WTC11 (cell line): ENCODE measurements at regions not wholly inside any gene's neighbourhood (a gene's known extent, or its start where the extent isn't known, plus 50 kb on each side); places are given as distances from the start of the nearest gene placed in this dataset.

ENCODE experiments used
- ATAC-seq: fragments of 200-7000 bp; cut with Tn5 transposase; 2 replicates; pipeline ENCODE4 v1.10.0; 2021; ENCODE audit warnings: mild to moderate bottlenecking, moderate library complexity
- CTCF ChIA-PET: fragments of 300-600 bp; sonication (Branson Sonifier 250); formaldehyde crosslinking; loops from one replicate; lab custom pipeline; 2021; ENCODE audit warnings: antibody characterized with exemption; lab: Charles Lee
- POLR2A ChIA-PET: fragments of 350-600 bp; sonication (Branson Sonifier 250); formaldehyde crosslinking; loops from one replicate; lab custom pipeline; 2021; ENCODE audit warnings: antibody characterized with exemption; lab: Charles Lee
- DNase-seq: peaks from one replicate; pipeline ENCODE4 v3.0.0; 2021; ENCODE audit warnings: low spot score
- H3K27ac Mint-ChIP-seq: 2 replicates; pipeline ENCODE4 v1.8.0; 2021; ENCODE audit warnings: mixed read lengths
- H3K27me3 Mint-ChIP-seq: 2 replicates; pipeline ENCODE4 v1.8.0; 2021; ENCODE audit warnings: low read depth, mild to moderate bottlenecking, moderate library complexity, mixed read lengths
- H3K36me3 Mint-ChIP-seq: 2 replicates; pipeline ENCODE4 v1.8.0; 2021; ENCODE audit warnings: mixed read lengths
- H3K4me1 Mint-ChIP-seq: 2 replicates; pipeline ENCODE4 v1.8.0; 2022; ENCODE audit warnings: mixed read lengths
- H3K4me3 Mint-ChIP-seq: 2 replicates; pipeline ENCODE4 v1.8.0; 2021; ENCODE audit warnings: mild to moderate bottlenecking, moderate library complexity, mixed read lengths
- H3K9me3 Mint-ChIP-seq: 2 replicates; pipeline ENCODE4 v1.8.0; 2021; ENCODE audit warnings: mixed read lengths
- E2F5 ChIP-seq: sonication (generic); formaldehyde crosslinking; IDR thresholded peaks from 2 replicates; pipeline ENCODE4 v1.8.1; 2022; ENCODE audit warnings: mild to moderate bottlenecking, moderate library complexity, missing genetic modification reagents
- ETV6 ChIP-seq: sonication (generic); formaldehyde crosslinking; IDR thresholded peaks from 2 replicates; pipeline ENCODE4 v1.8.1; 2022; ENCODE audit warnings: mild to moderate bottlenecking, missing genetic modification reagents
- FOXP4 ChIP-seq: sonication (generic); formaldehyde crosslinking; IDR thresholded peaks from 2 replicates; pipeline ENCODE4 v1.8.0; 2022; ENCODE audit warnings: mild to moderate bottlenecking, missing genetic modification reagents
- MLX ChIP-seq: sonication (generic); formaldehyde crosslinking; IDR thresholded peaks from 2 replicates; pipeline ENCODE4 v1.8.1; 2023; ENCODE audit warnings: mild to moderate bottlenecking, missing genetic modification reagents, moderate library complexity
- MXD4 ChIP-seq: fragments of 250-450 bp; sonication (Bioruptor Pico); IDR thresholded peaks from 2 replicates; pipeline ENCODE4 v1.8.0; 2021; ENCODE audit warnings: mild to moderate bottlenecking, moderate library complexity, borderline replicate concordance
- PRRX2 ChIP-seq: fragments of 250-450 bp; sonication (Bioruptor Pico); IDR thresholded peaks from 2 replicates; pipeline ENCODE4 v1.8.0; 2021; ENCODE audit warnings: mild to moderate bottlenecking
- SOX15 ChIP-seq: fragments of 250-450 bp; sonication (Bioruptor Pico); IDR thresholded peaks from 2 replicates; pipeline ENCODE4 v1.9.0; 2021; ENCODE audit warnings: mild to moderate bottlenecking
- TEAD1 ChIP-seq: sonication (generic); formaldehyde crosslinking; IDR thresholded peaks from 2 replicates; pipeline ENCODE4 v1.8.0; 2022; ENCODE audit warnings: mild to moderate bottlenecking, missing genetic modification reagents
- TEAD4 ChIP-seq: sonication (generic); formaldehyde crosslinking; IDR thresholded peaks from 2 replicates; pipeline ENCODE4 v1.8.0; 2022; ENCODE audit warnings: mild to moderate bottlenecking, missing genetic modification reagents
- ZNF232 ChIP-seq: sonication (generic); formaldehyde crosslinking; IDR thresholded peaks from 2 replicates; pipeline ENCODE4 v1.8.0; 2022; ENCODE audit warnings: mild to moderate bottlenecking, missing genetic modification reagents
- ZNF281 ChIP-seq: sonication (generic); formaldehyde crosslinking; IDR thresholded peaks from 2 replicates; pipeline ENCODE4 v1.8.0; 2023; ENCODE audit warnings: mild to moderate bottlenecking, missing genetic modification reagents
- ZNF317 ChIP-seq: sonication (generic); formaldehyde crosslinking; IDR thresholded peaks from 2 replicates; pipeline ENCODE4 v1.8.1; 2023; ENCODE audit warnings: low read depth, mild to moderate bottlenecking, moderate library complexity, missing genetic modification reagents, borderline replicate concordance
- ZNF423 ChIP-seq: fragments of 250-450 bp; sonication (Bioruptor Pico); IDR thresholded peaks from 2 replicates; pipeline ENCODE4 v2.1.2; 2022; ENCODE audit warnings: mild to moderate bottlenecking, moderate library complexity
- TF ChIP-seq, protein P1 (sequence below): sonication (generic); formaldehyde crosslinking; IDR thresholded peaks from 2 replicates; pipeline ENCODE4 v1.8.1; 2023; ENCODE audit warnings: mild to moderate bottlenecking, moderate library complexity, missing genetic modification reagents
- TF ChIP-seq, protein P2 (sequence below): fragments of 200-600 bp; IDR thresholded peaks from 2 replicates; pipeline ENCODE4 v1.8.0; 2022; ENCODE audit warnings: antibody characterized with exemption
- TF ChIP-seq, protein P3 (sequence below): sonication (generic); formaldehyde crosslinking; conservative IDR thresholded peaks from 2 replicates; pipeline ENCODE4 v1.8.1; 2023; ENCODE audit warnings: mild to moderate bottlenecking, low read depth, missing genetic modification reagents, moderate library complexity
- TF ChIP-seq, protein P4 (sequence below): sonication (generic); formaldehyde crosslinking; conservative IDR thresholded peaks from 2 replicates; pipeline ENCODE4 v1.8.1; 2022; ENCODE audit warnings: mild to moderate bottlenecking, missing genetic modification reagents

GRCh38 chr6:169048865-169049205 lies 204.8 kb downstream of the THBS2 start (continued):
- TF ChIP-seq, protein P1, sequence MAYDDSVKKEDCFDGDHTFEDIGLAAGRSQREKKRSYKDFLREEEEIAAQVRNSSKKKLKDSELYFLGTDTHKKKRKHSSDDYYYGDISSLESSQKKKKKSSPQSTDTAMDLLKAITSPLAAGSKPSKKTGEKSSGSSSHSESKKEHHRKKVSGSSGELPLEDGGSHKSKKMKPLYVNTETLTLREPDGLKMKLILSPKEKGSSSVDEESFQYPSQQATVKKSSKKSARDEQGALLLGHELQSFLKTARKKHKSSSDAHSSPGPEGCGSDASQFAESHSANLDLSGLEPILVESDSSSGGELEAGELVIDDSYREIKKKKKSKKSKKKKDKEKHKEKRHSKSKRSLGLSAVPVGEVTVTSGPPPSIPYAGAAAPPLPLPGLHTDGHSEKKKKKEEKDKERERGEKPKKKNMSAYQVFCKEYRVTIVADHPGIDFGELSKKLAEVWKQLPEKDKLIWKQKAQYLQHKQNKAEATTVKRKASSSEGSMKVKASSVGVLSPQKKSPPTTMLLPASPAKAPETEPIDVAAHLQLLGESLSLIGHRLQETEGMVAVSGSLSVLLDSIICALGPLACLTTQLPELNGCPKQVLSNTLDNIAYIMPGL (CRISPR knock-in tag), result no peak

- H3K36me3 Mint-ChIP-seq, result no peaks in the 10 kb centered on the region
- no peak overlapping the region for H3K4me3 Mint-ChIP-seq
- CTCF ChIA-PET, result interaction anchor here (0.6 kb wide), 1 partner anchor 165 kb away, joined by 4 read pairs; no protein-coding TSS in a partner anchor
Observed at GRCh38 chr6:169048185-169048864, 205.3 kb downstream of the THBS2 start.

DNA sequence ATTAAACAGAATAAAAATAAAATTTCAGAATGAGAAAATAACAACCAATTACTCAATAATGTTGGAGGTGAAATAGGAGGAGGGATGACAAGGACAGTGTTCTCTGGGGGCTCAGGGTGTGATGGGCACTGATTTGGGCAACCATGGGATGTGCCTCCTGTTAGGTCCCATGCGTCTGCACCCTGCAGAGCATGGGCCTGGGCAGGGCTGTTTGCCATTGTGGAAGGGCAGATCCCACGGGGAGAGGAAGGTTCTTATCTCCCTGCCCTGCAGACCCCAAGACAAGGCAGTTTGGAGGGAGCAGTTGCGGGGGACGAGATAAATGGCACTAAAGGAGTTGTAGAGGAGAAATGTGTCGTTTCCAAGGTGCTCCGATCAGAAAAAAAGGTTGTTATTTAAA lies 206.3 kb downstream of the THBS2 start:
- ChIA-PET POLR2A (no interaction called here), CTCF (no interaction called here)
- DNase-seq (no peak), ATAC-seq (no peak)
- Mint-ChIP-seq H3K9me3 (no peaks in the 10 kb centered on the region), H3K36me3 (no peaks in the 10 kb centered on the region), H3K4me3 (no peak overlapping the region), H3K27ac (no peak overlapping the region), H3K27me3 (no peaks in the 10 kb centered on the region), H3K4me1 (no peaks in the 10 kb centered on the region)
- TF ChIP-seq, protein P2, sequence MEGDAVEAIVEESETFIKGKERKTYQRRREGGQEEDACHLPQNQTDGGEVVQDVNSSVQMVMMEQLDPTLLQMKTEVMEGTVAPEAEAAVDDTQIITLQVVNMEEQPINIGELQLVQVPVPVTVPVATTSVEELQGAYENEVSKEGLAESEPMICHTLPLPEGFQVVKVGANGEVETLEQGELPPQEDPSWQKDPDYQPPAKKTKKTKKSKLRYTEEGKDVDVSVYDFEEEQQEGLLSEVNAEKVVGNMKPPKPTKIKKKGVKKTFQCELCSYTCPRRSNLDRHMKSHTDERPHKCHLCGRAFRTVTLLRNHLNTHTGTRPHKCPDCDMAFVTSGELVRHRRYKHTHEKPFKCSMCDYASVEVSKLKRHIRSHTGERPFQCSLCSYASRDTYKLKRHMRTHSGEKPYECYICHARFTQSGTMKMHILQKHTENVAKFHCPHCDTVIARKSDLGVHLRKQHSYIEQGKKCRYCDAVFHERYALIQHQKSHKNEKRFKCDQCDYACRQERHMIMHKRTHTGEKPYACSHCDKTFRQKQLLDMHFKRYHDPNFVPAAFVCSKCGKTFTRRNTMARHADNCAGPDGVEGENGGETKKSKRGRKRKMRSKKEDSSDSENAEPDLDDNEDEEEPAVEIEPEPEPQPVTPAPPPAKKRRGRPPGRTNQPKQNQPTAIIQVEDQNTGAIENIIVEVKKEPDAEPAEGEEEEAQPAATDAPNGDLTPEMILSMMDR, result no peak
- TF ChIP-seq SOX15 (CRISPR knock-in tag), result no peak
- TF ChIP-seq, protein P1 (CRISPR knock-in tag), result no peak
- TF ChIP-seq ZNF317 (CRISPR knock-in tag), result no peak
- no peak for TF ChIP-seq PRRX2 (CRISPR knock-in tag)
- TF ChIP-seq E2F5 (CRISPR knock-in tag), result no peak
- TF ChIP-seq TEAD4 (CRISPR knock-in tag), result no peak
- TF ChIP-seq MXD4 (CRISPR knock-in tag), result no peak
- TF ChIP-seq FOXP4 (CRISPR knock-in tag), result no peak
- no peak for TF ChIP-seq ZNF423 (CRISPR knock-in tag)
- TF ChIP-seq ZNF281 (CRISPR knock-in tag), result no peak
- no peak for TF ChIP-seq MLX (CRISPR knock-in tag)

More at GRCh38 chr6:169048185-169048864, 205.3 kb downstream of the THBS2 start:
- TF ChIP-seq, protein P3, sequence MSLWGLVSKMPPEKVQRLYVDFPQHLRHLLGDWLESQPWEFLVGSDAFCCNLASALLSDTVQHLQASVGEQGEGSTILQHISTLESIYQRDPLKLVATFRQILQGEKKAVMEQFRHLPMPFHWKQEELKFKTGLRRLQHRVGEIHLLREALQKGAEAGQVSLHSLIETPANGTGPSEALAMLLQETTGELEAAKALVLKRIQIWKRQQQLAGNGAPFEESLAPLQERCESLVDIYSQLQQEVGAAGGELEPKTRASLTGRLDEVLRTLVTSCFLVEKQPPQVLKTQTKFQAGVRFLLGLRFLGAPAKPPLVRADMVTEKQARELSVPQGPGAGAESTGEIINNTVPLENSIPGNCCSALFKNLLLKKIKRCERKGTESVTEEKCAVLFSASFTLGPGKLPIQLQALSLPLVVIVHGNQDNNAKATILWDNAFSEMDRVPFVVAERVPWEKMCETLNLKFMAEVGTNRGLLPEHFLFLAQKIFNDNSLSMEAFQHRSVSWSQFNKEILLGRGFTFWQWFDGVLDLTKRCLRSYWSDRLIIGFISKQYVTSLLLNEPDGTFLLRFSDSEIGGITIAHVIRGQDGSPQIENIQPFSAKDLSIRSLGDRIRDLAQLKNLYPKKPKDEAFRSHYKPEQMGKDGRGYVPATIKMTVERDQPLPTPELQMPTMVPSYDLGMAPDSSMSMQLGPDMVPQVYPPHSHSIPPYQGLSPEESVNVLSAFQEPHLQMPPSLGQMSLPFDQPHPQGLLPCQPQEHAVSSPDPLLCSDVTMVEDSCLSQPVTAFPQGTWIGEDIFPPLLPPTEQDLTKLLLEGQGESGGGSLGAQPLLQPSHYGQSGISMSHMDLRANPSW (CRISPR knock-in tag), result no peak
- no peak for TF ChIP-seq ZNF232 (CRISPR knock-in tag)
- TF ChIP-seq ZNF317 (CRISPR knock-in tag), result no peak
- TF ChIP-seq TEAD1 (CRISPR knock-in tag), result no peak
- TF ChIP-seq, protein P4, sequence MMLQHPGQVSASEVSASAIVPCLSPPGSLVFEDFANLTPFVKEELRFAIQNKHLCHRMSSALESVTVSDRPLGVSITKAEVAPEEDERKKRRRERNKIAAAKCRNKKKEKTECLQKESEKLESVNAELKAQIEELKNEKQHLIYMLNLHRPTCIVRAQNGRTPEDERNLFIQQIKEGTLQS (CRISPR knock-in tag), result no peak
- TF ChIP-seq ETV6 (CRISPR knock-in tag), result no peak
- ATAC-seq (no peak), DNase-seq (no peak)
- Mint-ChIP-seq H3K27ac (no peak overlapping the region), H3K4me1 (no peaks in the 10 kb centered on the region), H3K9me3 (no peaks in the 10 kb centered on the region), H3K27me3 (no peaks in the 10 kb centered on the region)
- POLR2A ChIA-PET, result no interaction called here
